ENCODE measurements at regions not wholly inside any gene's neighbourhood (a gene's known extent, or its start where the extent isn't known, plus 50 kb on each side); places are given as distances from the start of the nearest gene placed in this dataset.
"Not testable (repeated sequence)": the region's sequence is repeated elsewhere in the genome, so short reads cannot be mapped to it uniquely, and the experiment has no call there.

DNA sequence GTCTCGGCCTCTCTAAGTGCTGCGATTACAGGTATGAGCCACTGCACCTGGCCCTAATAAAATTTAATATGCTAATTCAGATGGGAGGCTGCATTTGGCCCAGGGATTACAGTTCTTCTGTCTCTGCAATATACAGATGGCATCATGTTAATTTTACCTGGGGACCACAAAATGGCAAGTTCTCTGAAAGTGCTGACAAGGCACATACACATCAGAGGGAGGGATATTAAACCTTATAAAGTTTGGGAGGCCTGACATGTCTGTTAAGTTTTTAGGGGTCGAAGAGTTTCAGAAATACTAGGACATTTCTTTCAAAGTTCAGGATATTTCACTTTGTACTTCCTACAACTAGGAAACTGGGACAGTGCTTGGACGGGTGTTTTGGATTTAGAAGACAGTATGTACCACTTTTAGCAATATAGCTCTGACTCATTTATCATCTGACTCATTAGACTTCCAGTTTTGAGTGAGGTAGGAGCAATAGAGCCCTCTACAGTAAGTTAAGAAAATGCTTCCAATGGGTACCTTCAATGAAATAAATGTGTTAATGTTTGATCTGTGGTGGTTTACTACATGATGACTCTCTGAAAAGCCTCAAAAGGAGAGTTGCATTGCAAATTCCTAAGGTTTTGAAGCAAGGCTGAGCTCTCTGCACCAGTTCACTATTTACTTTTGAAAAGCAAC lies 981.0 kb upstream of the HS3ST1 start:
- ATAC-seq (no peak), DNase-seq (no peak)
- Mint-ChIP-seq H3K36me3 (ENCODE audit: low read depth) (no peaks in the 10 kb centered on the region), H3K4me1 (ENCODE audit: low read depth) (no peaks in the 10 kb centered on the region), H3K4me3 (no peak overlapping the region), H3K9me3 (ENCODE audit: insufficient read depth) (no peaks in the 10 kb centered on the region), H3K27me3 (ENCODE audit: low read depth) (no peaks in the 10 kb centered on the region), H3K27ac (no peak overlapping the region)
- ChIA-PET CTCF (no interaction called here), POLR2A (no interaction called here)

DNA sequence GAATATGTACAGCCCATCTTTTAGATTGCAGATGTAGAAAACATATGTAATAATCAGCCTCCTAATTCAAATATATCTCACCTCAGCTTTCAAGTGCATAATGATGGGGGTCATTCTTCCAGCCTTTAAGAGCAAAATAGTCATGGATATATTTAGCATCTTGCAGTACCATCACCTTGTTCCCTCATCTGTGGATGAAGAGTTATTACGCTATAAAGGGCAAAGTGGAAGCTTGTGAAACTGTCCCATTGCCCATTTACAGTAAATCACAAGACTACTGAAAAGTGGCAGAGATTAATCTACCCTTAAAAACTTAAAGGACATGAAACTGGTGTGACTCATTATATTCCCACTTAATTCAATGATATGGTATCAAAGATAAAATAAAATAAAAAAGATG lies 979.7 kb upstream of the HS3ST1 start:
- Mint-ChIP-seq H3K27ac (no peak overlapping the region), H3K4me3 (no peak overlapping the region), H3K4me1 (ENCODE audit: low read depth) (no peaks in the 10 kb centered on the region), H3K36me3 (ENCODE audit: low read depth) (no peaks in the 10 kb centered on the region), H3K27me3 (ENCODE audit: low read depth) (no peaks in the 10 kb centered on the region), H3K9me3 (ENCODE audit: insufficient read depth) (no peaks in the 10 kb centered on the region)
- ATAC-seq (no peak), DNase-seq (no peak)
- CTCF ChIA-PET = no interaction called here
- POLR2A ChIA-PET = no interaction called here

DNA sequence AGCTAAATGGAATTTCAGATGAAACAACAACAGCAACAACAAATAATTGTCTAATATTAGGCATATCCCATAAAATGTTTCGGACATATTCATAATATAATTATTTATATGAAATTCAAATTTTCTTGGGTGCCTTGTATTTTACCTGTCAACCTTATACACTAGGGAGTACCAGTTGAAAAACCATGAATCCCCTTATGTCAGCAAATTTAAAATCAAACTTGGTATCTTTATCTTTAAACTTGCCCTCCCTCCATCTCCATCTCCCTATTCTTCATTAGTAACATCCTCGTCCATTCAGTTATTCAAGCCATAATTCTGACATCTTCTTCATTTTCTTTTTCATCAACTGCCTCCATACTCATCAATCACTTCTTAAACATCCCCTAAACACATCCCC lies 974.5 kb upstream of the HS3ST1 start:
- ATAC-seq = no peak
- Mint-ChIP-seq H3K27me3 (ENCODE audit: low read depth) (no peaks in the 10 kb centered on the region), H3K4me3 (no peak overlapping the region), H3K9me3 (ENCODE audit: insufficient read depth) (no peaks in the 10 kb centered on the region), H3K4me1 (ENCODE audit: low read depth) (no peaks in the 10 kb centered on the region), H3K36me3 (ENCODE audit: low read depth) (no peaks in the 10 kb centered on the region), H3K27ac (no peak overlapping the region)
- DNase-seq = no peak
- ChIA-PET POLR2A (no interaction called here), CTCF (no interaction called here)

DNA sequence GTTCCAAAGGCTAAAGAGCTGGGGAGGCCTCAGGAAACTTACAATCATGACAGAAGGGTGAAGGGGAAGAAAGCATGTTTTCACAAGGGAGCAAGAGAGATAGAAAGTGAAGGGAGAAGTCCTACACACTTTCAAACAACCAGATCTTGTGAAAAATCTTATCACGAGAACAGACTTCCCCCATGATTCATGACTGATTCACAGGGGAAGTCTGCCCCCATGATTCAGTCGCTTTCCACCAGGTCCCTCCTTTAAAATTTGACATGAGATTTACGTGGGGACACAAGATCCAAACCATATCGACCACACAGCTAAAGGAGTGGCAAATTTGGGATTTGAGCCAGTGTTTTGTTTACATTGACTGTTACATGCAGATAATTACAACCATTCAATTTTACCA lies 971.1 kb upstream of the HS3ST1 start:
- H3K36me3 Mint-ChIP-seq (ENCODE audit: low read depth) = no peaks in the 10 kb centered on the region
- no peaks in the 10 kb centered on the region for H3K9me3 Mint-ChIP-seq (ENCODE audit: insufficient read depth)
- H3K4me3 Mint-ChIP-seq = no peak overlapping the region
- no peak overlapping the region for H3K27ac Mint-ChIP-seq
- DNase-seq = no peak
- H3K4me1 Mint-ChIP-seq (ENCODE audit: low read depth) = no peaks in the 10 kb centered on the region
- CTCF ChIA-PET = no interaction called here
- no peak for ATAC-seq
- POLR2A ChIA-PET = no interaction called here
- H3K27me3 Mint-ChIP-seq (ENCODE audit: low read depth) = no peaks in the 10 kb centered on the region

DNA sequence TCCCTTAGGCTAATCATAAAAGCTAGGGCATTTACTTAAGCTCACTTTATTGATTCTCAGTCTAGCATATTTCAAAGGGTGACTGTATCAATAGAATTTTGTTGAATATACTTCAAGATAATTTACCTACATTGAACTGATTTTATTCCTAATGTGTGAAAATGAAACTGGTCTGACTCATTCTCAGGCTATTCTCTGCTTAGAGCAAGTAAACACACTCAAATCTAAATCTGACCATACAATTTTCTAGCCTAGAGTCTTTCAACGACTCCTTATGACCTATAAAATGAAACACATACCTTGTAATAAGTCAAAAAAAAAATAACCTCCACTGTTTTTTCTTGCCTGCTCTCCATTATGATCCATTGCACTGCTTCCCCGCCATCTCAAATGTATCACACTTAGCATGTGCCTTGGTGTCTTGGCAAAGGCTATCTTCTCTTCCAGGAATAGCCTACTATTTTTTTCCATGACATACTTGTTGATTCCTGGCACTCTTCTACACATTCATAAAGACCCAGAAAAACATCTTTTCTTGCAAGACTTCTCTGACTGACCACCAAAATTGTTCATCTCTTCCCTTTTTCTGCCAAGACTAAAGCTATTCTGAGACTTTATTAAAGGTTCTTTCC lies 965.1 kb upstream of the HS3ST1 start:
- H3K4me1 Mint-ChIP-seq (ENCODE audit: low read depth) = no peaks in the 10 kb centered on the region
- ChIA-PET CTCF (no interaction called here), POLR2A (no interaction called here)
- no peak overlapping the region for H3K4me3 Mint-ChIP-seq
- DNase-seq (no peak), ATAC-seq (no peak)
- no peaks in the 10 kb centered on the region for H3K27me3 Mint-ChIP-seq (ENCODE audit: low read depth)
- no peak overlapping the region for H3K27ac Mint-ChIP-seq
- H3K36me3 Mint-ChIP-seq (ENCODE audit: low read depth) = no peaks in the 10 kb centered on the region
- no peaks in the 10 kb centered on the region for H3K9me3 Mint-ChIP-seq (ENCODE audit: insufficient read depth)

DNA sequence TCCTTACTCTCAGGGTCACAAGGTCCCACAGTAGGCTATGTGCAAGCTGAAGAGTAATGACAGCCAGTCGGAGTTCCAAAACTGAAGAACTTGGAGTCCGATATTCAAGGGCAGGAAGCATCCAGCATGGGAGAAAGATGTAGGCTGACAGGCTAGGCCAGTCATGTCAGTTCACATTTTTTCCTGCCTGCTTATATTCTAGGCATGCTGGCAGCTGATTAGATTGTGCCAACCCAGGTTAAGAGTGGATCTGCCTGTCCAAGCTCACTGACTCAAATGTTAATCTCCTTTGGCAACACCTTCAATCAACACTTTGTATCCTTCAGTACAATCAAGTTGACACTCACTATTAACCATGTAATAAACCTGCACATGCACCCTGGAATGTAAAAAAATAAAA lies 960.9 kb upstream of the HS3ST1 start:
- ChIA-PET POLR2A (no interaction called here), CTCF (no interaction called here)
- H3K36me3 Mint-ChIP-seq (ENCODE audit: low read depth) = no peaks in the 10 kb centered on the region
- no peak overlapping the region for H3K27ac Mint-ChIP-seq
- H3K27me3 Mint-ChIP-seq (ENCODE audit: low read depth) = no peaks in the 10 kb centered on the region
- no peak overlapping the region for H3K4me3 Mint-ChIP-seq
- ATAC-seq (no peak), DNase-seq (no peak)
- no peaks in the 10 kb centered on the region for H3K4me1 Mint-ChIP-seq (ENCODE audit: low read depth)
- H3K9me3 Mint-ChIP-seq (ENCODE audit: insufficient read depth) = no peaks in the 10 kb centered on the region

DNA sequence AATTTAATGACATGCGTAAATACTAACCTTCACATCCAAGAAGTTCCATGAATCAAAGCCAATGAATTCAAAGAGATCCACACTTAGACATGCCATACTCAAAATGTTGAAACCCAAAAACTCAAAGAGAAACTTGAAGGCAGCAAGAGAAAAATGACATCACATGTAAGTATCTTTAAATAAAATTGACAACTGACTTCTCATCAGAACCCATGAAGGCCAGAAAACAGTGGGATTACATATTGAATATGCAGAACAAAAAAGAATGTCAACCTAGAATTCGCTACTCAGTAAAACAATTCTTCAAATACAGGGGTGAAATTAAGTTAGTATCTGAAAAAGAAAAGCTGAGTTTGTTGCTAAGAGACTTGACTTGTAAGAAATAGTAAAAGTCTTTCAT lies 953.9 kb upstream of the HS3ST1 start:
- H3K36me3 Mint-ChIP-seq (ENCODE audit: low read depth) = no peaks in the 10 kb centered on the region
- CTCF ChIA-PET = no interaction called here
- POLR2A ChIA-PET = no interaction called here
- no peaks in the 10 kb centered on the region for H3K9me3 Mint-ChIP-seq (ENCODE audit: insufficient read depth)
- no peak for DNase-seq
- H3K4me3 Mint-ChIP-seq = no peak overlapping the region
- H3K27me3 Mint-ChIP-seq (ENCODE audit: low read depth) = no peaks in the 10 kb centered on the region
- ATAC-seq = no peak
- H3K4me1 Mint-ChIP-seq (ENCODE audit: low read depth) = no peaks in the 10 kb centered on the region
- H3K27ac Mint-ChIP-seq = no peak overlapping the region

DNA sequence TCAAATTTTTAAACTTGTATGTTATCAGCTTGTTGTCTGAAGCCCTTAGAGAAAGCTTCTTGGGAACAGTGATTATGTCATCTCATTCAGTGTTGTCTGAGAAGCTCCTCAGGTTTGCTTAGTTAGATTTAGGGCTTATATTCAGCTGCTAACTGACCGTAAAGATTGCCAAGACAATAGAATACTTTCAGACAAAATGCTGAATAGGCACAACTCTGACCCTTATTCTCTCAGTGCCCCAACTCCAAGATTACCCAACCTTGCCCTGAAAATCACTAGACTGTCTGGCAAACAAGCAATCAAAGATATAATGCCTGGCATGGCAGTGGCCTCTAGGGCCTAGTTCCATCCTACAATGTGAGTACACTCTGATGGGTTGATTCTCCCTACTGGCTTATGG lies 950.5 kb upstream of the HS3ST1 start:
- Mint-ChIP-seq H3K27ac (no peak overlapping the region), H3K36me3 (ENCODE audit: low read depth) (no peaks in the 10 kb centered on the region), H3K4me1 (ENCODE audit: low read depth) (no peaks in the 10 kb centered on the region), H3K4me3 (no peak overlapping the region), H3K27me3 (ENCODE audit: low read depth) (no peaks in the 10 kb centered on the region), H3K9me3 (ENCODE audit: insufficient read depth) (peaks cover 3% of the 10 kb centered on the region)
- ChIA-PET CTCF (no interaction called here), POLR2A (no interaction called here)
- no peak for DNase-seq
- ATAC-seq = no peak

DNA sequence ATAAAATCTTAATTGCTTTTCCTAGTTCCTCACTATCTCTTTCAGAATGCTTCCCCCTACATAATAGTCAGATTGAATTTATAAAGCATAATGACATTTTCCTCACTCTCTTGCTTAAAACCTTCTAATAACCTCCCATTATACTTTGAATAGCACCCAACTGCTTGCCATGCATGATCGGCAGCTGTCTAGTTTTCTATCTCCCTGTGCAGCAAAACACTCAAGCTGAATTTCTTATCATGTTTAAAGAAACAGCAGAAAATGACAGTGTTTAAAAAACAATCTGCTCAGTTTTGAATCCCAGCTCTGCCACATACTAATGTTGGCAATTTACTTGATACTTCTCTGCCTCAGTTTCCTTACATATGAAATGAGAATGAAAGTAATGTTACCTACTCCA lies 947.1 kb upstream of the HS3ST1 start:
- Mint-ChIP-seq H3K27me3 (ENCODE audit: low read depth) (no peaks in the 10 kb centered on the region), H3K36me3 (ENCODE audit: low read depth) (no peaks in the 10 kb centered on the region), H3K4me3 (no peak overlapping the region), H3K27ac (no peak overlapping the region), H3K9me3 (ENCODE audit: insufficient read depth) (peaks cover 10% of the 10 kb centered on the region), H3K4me1 (ENCODE audit: low read depth) (no peaks in the 10 kb centered on the region)
- POLR2A ChIA-PET = no interaction called here
- DNase-seq (no peak), ATAC-seq (no peak)
- CTCF ChIA-PET = no interaction called here

DNA sequence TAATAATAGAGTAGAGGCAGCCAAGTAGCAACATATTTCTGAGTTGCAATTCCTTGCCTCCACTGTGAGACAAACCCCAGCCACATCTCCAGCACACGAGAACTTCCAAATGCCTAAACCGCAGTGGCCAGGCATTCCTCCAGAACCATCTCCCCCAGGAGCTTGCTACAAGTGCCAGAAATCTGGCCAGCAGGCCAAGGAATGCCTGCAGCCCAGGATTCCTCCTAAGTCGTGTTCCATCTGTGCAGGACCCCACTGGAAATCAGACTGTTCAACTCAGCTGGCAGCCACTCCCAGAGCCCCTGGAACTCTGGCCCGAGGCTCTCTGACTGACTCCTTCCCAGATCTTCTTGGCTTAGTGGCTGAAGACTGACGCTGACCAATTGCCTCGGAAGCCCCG lies 937.2 kb upstream of the HS3ST1 start:
- H3K4me1 Mint-ChIP-seq (ENCODE audit: low read depth); H3K27me3 Mint-ChIP-seq (ENCODE audit: low read depth); H3K27ac Mint-ChIP-seq; ATAC-seq; CTCF ChIA-PET; POLR2A ChIA-PET; H3K4me3 Mint-ChIP-seq; H3K36me3 Mint-ChIP-seq (ENCODE audit: low read depth); DNase-seq: not testable (repeated sequence)
- H3K9me3 Mint-ChIP-seq (ENCODE audit: insufficient read depth) = peaks cover 17% of the 10 kb centered on the region

DNA sequence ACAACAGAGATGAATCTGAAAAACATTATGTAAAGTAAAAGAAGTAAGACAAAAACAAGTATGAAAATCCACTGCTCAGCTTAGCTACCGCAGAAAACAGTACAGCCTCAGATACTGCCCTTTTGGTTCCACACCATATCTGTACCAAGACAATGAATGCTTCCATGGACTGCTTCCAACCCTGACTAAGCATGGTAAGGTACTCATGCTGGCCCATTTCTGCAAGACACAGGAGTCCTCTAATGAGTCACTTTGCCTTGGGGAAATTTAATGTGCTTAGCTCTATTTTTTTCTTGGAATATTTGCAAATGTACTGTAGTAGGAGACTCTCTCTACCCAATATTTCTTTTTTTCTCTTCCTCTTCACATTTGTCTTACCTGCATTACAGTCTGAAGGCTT lies 931.7 kb upstream of the HS3ST1 start:
- DNase-seq = no peak

DNA sequence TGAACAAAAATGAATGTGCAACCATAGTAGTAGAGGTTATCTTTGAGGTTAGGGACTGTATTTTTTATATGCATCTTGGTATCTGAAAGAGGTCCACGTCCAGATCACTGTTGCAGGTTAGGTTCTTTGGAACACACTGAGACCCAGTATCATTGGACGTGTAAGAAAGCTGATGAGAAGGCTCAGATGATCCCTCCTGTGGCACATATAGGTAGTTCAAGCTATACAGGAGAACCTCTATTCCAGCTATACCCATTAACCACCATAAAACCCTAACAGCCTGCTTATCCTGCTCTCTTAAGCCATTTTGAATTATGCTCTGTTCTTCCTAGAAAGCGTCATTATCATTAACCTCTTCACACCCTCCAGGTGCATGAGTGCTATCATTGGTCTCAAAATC lies 930.7 kb upstream of the HS3ST1 start:
- DNase-seq = no peak
- no peaks in the 10 kb centered on the region for H3K4me1 Mint-ChIP-seq (ENCODE audit: low read depth)
- ChIA-PET CTCF (no interaction called here), POLR2A (no interaction called here)
- no peak overlapping the region for H3K4me3 Mint-ChIP-seq
- no peaks in the 10 kb centered on the region for H3K36me3 Mint-ChIP-seq (ENCODE audit: low read depth)
- no peak overlapping the region for H3K27ac Mint-ChIP-seq
- H3K27me3 Mint-ChIP-seq (ENCODE audit: low read depth) = no peaks in the 10 kb centered on the region
- no peak for ATAC-seq
- H3K9me3 Mint-ChIP-seq (ENCODE audit: insufficient read depth) = peaks cover 5% of the 10 kb centered on the region

More for the DNA sequence above, 931.7 kb upstream of the HS3ST1 start:
- ATAC-seq = no peak
- CTCF ChIA-PET = no interaction called here
- Mint-ChIP-seq H3K36me3 (ENCODE audit: low read depth) (no peaks in the 10 kb centered on the region), H3K27ac (no peak overlapping the region), H3K9me3 (ENCODE audit: insufficient read depth) (peaks cover 13% of the 10 kb centered on the region), H3K4me1 (ENCODE audit: low read depth) (no peaks in the 10 kb centered on the region), H3K4me3 (no peak overlapping the region), H3K27me3 (ENCODE audit: low read depth) (no peaks in the 10 kb centered on the region)
- POLR2A ChIA-PET = no interaction called here

DNA sequence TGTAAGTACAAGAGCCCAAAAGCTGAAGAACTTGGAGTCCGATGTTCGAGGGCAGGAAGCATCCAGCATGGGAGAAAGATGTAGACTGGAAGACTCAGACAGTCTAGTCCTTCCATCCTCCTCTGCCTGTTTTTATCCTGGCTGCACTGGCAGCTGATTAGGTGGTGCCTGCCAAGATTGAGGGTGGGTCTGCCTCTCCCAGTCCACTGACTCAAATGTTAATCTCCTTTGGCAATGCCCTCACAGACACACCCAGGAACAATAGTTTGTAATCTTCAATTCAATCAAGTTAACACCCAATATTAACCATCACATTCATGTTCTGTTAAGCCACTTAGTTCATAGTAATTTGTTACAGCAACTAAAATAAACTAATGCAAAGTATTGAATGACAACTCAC lies 904.4 kb upstream of the HS3ST1 start:
- CTCF ChIA-PET; POLR2A ChIA-PET; H3K27me3 Mint-ChIP-seq (ENCODE audit: low read depth); ATAC-seq; H3K36me3 Mint-ChIP-seq (ENCODE audit: low read depth); H3K4me1 Mint-ChIP-seq (ENCODE audit: low read depth); H3K27ac Mint-ChIP-seq; H3K4me3 Mint-ChIP-seq; DNase-seq: not testable (repeated sequence)
- peaks cover 26% of the 10 kb centered on the region for H3K9me3 Mint-ChIP-seq (ENCODE audit: insufficient read depth)

Data from activated CD8-positive, alpha-beta T cell treated with anti-CD3 and anti-CD28 coated beads, Interleukin-2, amount 10 ng/mL, durations not matched to agents 7 days and 5 days (primary cell).